GM12892 (cell line): ENCODE measurements at regions not wholly inside any gene's neighbourhood (a gene's known extent, or its start where the extent isn't known, plus 50 kb on each side); places are given as distances from the start of the nearest gene placed in this dataset.

Experiments
- POLR2A ChIP-seq: IDR thresholded peaks from 2 replicates; pipeline ENCODE4 v1.6.1; 2011; ENCODE audit warnings: low read depth, low read length, control low read depth
- POLR2AphosphoS5 ChIP-seq: IDR thresholded peaks from 2 replicates; pipeline ENCODE4 v1.6.1; 2011; ENCODE audit warnings: low read depth, low read length, control low read depth
- TAF1 ChIP-seq: IDR thresholded peaks from 2 replicates; pipeline ENCODE4 v1.6.1; 2011; ENCODE audit warnings: low read depth, mild to moderate bottlenecking, control low read depth, low read length, borderline replicate concordance

GRCh38 chr18:66676699-66677098 lies 72.8 kb upstream of the CDH19 start:
- TF ChIP-seq POLR2A: no peak
- no peak for TF ChIP-seq TAF1
- TF ChIP-seq POLR2AphosphoS5: no peak
